ENCODE measurements at regions not wholly inside any gene's neighbourhood (a gene's known extent, or its start where the extent isn't known, plus 50 kb on each side); places are given as distances from the start of the nearest gene placed in this dataset.

DNA sequence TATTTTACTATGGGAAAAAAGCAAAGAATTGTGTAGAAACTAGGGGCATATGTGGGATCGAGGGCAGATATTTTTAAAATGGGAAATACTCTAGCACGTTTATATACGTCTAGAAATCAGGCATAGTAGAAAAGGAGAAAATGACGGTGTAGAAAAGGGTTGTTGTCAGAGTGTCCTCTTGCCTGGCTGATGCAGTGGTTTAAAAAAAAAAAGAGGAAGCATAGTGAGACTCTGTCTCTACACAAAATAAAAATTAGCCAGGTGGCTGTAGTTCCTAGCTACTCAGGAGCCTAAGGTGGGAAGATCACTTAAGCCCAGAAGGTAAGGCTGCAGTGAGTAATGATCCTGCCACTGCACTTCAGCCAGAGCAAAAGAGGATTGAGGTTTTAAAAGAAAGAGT is 64.7 kb upstream of the LRRC7 start:
- H3K4me3 ChIP-seq (ENCODE audit: low read depth, low read length), result no peak overlapping the region
- no peak overlapping the region for H3K27ac ChIP-seq (ENCODE audit: low read depth, low read length)
- H3K36me3 ChIP-seq (ENCODE audit: control insufficient read depth, insufficient read depth, low read length), result no peaks in the 10 kb centered on the region
- H3K27me3 ChIP-seq (ENCODE audit: control insufficient read depth, insufficient read depth, low read length), result no peaks in the 10 kb centered on the region
- peaks cover 4% of the 10 kb centered on the region; the same call in 1 of the 2 replicates for H3K4me1 ChIP-seq (ENCODE audit: control insufficient read depth, insufficient read depth, low read length)
- H3K9me3 ChIP-seq (ENCODE audit: control insufficient read depth, insufficient read depth, low read length), result no peaks in the 10 kb centered on the region
- no peak overlapping the region for H3K9ac ChIP-seq (ENCODE audit: low read depth, low read length)

DNA sequence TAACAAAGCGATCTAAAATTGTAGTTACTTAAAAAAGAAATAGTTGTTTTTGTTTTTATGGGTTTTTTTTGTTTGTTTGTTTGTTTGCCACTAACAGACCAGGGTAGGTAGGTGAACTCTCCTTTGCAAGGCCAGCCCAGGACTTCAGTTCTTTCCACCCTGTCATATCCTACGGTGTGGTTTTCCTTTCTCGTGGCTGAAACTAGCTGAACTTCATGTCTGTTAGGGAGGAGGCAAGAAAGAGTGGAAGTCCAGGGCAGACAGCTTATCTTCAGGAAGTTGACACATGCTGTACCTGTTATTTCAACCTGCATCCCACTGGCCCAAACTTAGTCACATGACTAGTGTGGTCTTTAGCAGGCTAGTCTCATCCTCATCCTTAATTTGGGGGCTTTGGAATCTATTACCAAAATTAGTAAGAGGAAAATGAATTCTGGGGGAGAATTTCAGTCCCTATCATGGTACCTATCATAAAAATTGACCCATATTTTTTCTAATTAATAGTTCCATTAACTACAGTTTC is 62.9 kb upstream of the LRRC7 start:
- no peaks in the 10 kb centered on the region for H3K27me3 ChIP-seq (ENCODE audit: control insufficient read depth, insufficient read depth, low read length)
- H3K4me1 ChIP-seq (ENCODE audit: control insufficient read depth, insufficient read depth, low read length), result peaks cover 4% of the 10 kb centered on the region; the same call in 1 of the 2 replicates
- H3K9me3 ChIP-seq (ENCODE audit: control insufficient read depth, insufficient read depth, low read length), result no peaks in the 10 kb centered on the region
- no peak overlapping the region for H3K27ac ChIP-seq (ENCODE audit: low read depth, low read length)
- H3K9ac ChIP-seq (ENCODE audit: low read depth, low read length), result no peak overlapping the region
- no peak overlapping the region for H3K4me3 ChIP-seq (ENCODE audit: low read depth, low read length)
- no peaks in the 10 kb centered on the region for H3K36me3 ChIP-seq (ENCODE audit: control insufficient read depth, insufficient read depth, low read length)

DNA sequence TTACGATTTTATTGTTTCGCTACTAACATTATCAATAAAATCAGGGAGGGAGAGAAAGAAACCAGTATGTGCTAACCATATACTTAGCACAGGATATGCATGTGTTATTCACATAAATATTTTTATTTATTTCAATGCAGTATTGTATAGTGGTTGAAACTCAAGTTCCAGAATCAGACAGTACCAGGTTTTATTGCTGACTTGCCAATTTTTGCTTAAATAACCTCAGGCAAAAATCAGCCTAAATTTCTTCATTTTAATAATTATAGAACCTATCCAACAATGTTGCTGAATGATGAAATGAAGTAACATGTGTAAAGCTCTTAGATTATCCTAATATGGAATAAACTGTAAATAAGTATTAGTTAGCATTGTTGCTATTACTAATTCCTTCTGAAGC is 61.4 kb upstream of the LRRC7 start:
- H3K9me3 ChIP-seq (ENCODE audit: control insufficient read depth, insufficient read depth, low read length), result no peaks in the 10 kb centered on the region
- no peak overlapping the region for H3K4me3 ChIP-seq (ENCODE audit: low read depth, low read length)
- no peaks in the 10 kb centered on the region for H3K36me3 ChIP-seq (ENCODE audit: control insufficient read depth, insufficient read depth, low read length)
- H3K27me3 ChIP-seq (ENCODE audit: control insufficient read depth, insufficient read depth, low read length), result no peaks in the 10 kb centered on the region
- H3K27ac ChIP-seq (ENCODE audit: low read depth, low read length), result no peak overlapping the region
- no peak overlapping the region for H3K9ac ChIP-seq (ENCODE audit: low read depth, low read length)
- H3K4me1 ChIP-seq (ENCODE audit: control insufficient read depth, insufficient read depth, low read length), result peaks cover 4% of the 10 kb centered on the region; the same call in 1 of the 2 replicates

DNA sequence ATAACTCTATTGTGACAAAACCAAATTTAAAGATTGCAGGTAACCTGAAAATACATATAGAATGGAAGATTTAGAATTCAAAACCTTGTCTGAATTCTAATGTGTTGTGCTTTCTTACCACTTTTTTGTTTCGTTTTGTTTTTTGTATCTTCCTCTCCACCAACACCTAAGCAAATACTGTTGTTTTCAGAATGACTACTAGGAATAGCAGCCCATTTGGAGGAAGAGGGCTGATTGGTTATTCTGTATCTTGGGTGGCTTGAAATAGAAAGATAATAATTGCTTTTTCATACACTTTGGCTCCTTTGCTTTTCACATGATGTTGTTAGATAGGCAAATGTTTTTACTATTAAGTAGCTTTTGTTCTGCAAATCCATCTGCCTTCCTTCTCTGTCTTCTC is 61.0 kb upstream of the LRRC7 start:
- Histone ChIP-seq H3K9ac (ENCODE audit: low read depth, low read length) (no peak overlapping the region), H3K27ac (ENCODE audit: low read depth, low read length) (no peak overlapping the region), H3K27me3 (ENCODE audit: control insufficient read depth, insufficient read depth, low read length) (no peaks in the 10 kb centered on the region), H3K36me3 (ENCODE audit: control insufficient read depth, insufficient read depth, low read length) (no peaks in the 10 kb centered on the region), H3K4me3 (ENCODE audit: low read depth, low read length) (no peak overlapping the region), H3K9me3 (ENCODE audit: control insufficient read depth, insufficient read depth, low read length) (no peaks in the 10 kb centered on the region), H3K4me1 (ENCODE audit: control insufficient read depth, insufficient read depth, low read length) (peaks cover 4% of the 10 kb centered on the region; the same call in 1 of the 2 replicates)

DNA sequence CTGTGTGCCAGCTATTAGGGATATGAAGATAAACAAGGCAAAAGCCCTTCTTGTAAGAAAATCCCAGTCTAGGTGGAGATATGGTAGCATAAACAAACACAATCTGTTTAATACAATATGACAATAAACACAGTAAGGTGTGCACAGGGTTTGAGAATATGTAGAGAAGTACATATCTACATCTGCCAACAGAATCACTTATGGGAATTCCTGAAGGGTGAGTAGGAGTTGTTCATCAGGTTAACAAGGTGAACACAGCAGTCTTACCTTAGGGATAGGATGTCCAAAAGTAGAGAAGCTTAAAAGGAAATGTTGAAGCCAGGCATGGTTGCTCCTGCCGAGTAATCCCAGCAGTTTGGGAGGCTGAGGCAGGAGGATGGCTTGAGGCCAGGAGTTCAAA is 57.7 kb upstream of the LRRC7 start:
- no peaks in the 10 kb centered on the region for H3K9me3 ChIP-seq (ENCODE audit: control insufficient read depth, insufficient read depth, low read length)
- H3K9ac ChIP-seq (ENCODE audit: low read depth, low read length), result no peak overlapping the region
- H3K36me3 ChIP-seq (ENCODE audit: control insufficient read depth, insufficient read depth, low read length), result no peaks in the 10 kb centered on the region
- peaks cover 4% of the 10 kb centered on the region; the same call in 1 of the 2 replicates for H3K4me1 ChIP-seq (ENCODE audit: control insufficient read depth, insufficient read depth, low read length)
- H3K4me3 ChIP-seq (ENCODE audit: low read depth, low read length), result no peak overlapping the region
- H3K27ac ChIP-seq (ENCODE audit: low read depth, low read length), result no peak overlapping the region
- no peaks in the 10 kb centered on the region for H3K27me3 ChIP-seq (ENCODE audit: control insufficient read depth, insufficient read depth, low read length)

DNA sequence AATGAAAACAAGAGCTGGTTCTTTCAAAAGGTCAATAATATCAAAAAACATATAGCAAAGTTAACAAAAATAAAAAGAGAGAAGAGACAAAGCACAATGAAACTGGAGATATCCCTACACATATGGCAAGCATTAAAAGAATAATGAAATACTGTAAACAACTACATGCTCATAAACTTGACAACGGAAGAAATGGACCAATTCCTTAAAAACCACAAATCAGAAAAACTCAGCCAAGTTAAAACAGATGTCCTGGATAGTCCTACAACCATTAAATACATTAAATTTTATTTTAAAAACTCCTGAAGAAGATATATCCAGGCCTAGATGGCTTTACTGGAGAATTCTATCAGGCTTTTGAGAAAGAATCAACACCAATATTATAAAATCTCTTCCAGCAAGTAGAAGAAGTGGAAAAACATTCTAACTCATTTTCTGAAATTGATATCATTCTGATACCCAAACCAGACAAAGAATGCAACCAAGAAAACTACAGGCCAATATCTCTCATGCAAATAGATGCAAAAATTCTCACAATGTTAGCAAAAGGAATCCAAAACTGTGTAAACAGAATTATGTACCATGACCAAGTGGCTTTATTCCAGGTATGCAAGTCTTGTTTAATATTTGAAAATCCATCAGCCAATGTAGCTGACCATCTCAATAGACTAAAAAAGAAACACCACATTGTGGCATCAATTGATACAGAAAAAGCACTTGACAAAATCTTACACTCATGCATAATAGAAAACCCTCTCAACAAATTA is 56.1 kb upstream of the LRRC7 start:
- Histone ChIP-seq H3K4me1 (ENCODE audit: control insufficient read depth, insufficient read depth, low read length) (peaks cover 3% of the 10 kb centered on the region; the same call in 1 of the 2 replicates), H3K27me3 (ENCODE audit: control insufficient read depth, insufficient read depth, low read length) (no peaks in the 10 kb centered on the region), H3K36me3 (ENCODE audit: control insufficient read depth, insufficient read depth, low read length) (no peaks in the 10 kb centered on the region), H3K27ac (ENCODE audit: low read depth, low read length) (no peak overlapping the region), H3K4me3 (ENCODE audit: low read depth, low read length) (no peak overlapping the region), H3K9ac (ENCODE audit: low read depth, low read length) (no peak overlapping the region), H3K9me3 (ENCODE audit: control insufficient read depth, insufficient read depth, low read length) (no peaks in the 10 kb centered on the region)

DNA sequence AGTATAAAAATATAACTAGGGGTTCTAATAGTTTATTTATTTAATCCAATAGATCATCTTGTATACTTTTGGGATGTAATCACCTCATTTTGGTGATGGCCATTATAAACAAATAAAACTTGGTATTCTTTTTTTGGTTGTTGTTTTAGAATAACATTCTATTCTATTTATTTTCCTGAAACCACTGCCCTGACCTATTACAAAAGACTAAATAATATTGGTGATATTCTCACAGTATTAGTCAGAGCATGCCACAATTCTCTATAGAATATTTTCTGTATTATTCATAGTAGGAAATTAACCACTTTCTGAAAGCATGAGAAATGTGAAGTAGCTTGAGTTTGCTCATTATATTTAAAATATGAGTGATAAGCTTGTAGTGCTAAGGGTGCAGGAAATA is 54.1 kb upstream of the LRRC7 start:
- no peak overlapping the region for H3K9ac ChIP-seq (ENCODE audit: low read depth, low read length)
- H3K27me3 ChIP-seq (ENCODE audit: control insufficient read depth, insufficient read depth, low read length), result no peaks in the 10 kb centered on the region
- no peaks in the 10 kb centered on the region for H3K36me3 ChIP-seq (ENCODE audit: control insufficient read depth, insufficient read depth, low read length)
- no peaks in the 10 kb centered on the region for H3K9me3 ChIP-seq (ENCODE audit: control insufficient read depth, insufficient read depth, low read length)
- H3K4me3 ChIP-seq (ENCODE audit: low read depth, low read length), result no peak overlapping the region
- H3K27ac ChIP-seq (ENCODE audit: low read depth, low read length), result no peak overlapping the region
- no peaks in the 10 kb centered on the region for H3K4me1 ChIP-seq (ENCODE audit: control insufficient read depth, insufficient read depth, low read length)

All from HUES48 (cell line).